Suppressor macrophage treated with lipopolysaccharide for 4 hours (primary cell): ENCODE measurements at regions not wholly inside any gene's neighbourhood (a gene's known extent, or its start where the extent isn't known, plus 50 kb on each side); places are given as distances from the start of the nearest gene placed in this dataset.

Experiments used
- DNase-seq: peaks from one replicate; pipeline ENCODE4 v3.0.0-alpha.2; 2020

DNA sequence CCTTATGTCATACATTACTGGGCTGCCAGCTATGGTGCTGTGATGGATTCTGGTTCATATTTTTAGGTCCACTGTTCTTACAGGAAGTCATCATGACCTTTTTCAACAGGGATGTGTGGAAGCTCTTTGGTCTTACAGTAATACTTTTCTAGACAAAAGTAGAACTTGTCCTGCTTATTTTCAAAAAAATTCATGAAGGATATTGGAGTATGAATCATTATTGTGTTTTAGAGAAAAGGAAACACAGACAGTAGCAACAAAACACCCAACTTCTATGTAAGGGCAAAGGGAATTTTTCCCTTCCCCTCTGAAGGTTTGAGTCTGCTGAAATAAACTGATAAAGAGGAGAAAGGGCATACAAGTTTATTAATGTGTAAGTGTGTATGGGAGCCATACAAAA lies 54.7 kb upstream of the FAM9C start:
- no peak for DNase-seq

DNA sequence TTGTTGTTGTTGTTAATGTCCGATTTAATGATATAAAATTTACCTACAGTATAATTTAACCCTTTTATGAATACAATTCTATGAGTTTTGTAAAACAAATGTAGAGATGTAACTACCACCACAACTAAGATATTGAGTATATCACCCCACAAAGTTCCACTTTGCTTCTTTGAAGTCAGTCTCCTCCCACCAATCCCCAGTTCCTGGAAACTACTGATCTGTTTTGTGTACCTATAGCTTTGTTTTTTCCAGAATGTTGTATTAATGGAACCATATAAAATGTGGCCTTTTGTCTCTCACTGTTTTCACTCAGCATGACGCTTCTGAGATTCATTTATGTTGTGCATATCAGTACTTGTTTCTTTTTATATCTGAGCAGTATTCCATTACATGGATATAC lies 52.3 kb upstream of the FAM9C start:
- DNase-seq = no peak

DNA sequence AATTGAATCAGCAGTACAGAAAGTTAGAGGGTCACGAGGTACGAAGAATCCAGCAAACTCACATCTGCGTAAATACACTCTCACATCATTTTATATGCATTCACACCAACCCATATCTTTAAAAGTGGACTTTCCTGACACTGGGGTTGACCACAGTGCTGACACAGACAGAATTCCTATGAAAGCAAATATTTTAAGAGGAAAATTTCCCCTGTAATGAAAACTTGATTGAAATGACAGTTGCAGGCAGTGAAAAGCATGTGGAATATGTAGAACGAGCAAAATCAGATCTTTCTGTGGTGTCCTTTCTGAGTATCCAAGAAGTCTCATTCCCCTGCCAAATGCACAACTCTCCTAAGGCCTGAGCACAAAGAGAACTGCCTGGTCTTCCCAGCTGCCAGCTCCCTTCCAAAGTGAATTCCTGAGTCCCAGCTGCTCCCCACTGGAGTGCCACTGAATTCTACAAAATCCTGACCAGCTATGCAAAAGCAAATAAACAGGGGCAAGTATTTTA lies 50.5 kb upstream of the FAM9C start:
- no peak for DNase-seq

DNA sequence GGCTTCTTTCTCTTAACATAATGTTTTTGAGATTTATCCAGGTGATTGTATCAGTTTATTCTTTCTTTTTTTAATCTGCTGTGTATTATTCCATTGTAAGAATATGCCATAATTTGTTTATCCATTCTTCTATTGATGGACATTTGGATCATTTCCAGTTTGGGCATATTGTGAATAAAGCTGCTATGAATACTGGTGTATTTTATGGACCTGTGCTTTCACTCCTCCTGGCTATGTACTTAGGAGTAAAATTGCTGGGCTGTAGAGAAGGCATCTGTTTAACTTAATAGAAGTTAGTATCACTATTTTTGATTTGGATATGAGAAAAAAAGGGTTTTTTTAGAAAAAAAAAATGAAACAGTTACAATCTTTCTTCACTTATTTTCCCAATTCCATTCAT lies 50.0 kb upstream of the FAM9C start:
- no peak for DNase-seq
